ENCODE measurements at regions not wholly inside any gene's neighbourhood (a gene's known extent, or its start where the extent isn't known, plus 50 kb on each side); places are given as distances from the start of the nearest gene placed in this dataset.

DNA sequence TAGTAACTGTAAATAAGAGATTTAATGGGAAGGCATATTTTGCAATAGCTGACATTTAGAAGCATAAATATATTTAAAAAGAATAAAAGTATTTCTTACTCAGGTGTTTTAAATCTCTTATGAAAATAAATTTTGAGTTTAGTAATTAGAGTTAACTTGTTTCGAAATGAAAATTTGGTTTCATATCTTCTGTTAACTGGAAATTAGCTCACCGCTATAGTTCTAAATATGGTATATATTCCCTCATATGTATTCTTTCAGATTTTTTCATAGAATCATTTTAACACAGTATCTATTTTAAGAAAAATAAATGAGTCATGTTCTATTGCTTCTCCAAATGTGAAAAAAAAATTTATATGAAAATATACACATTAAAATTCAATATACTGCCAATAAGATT lies 434.1 kb downstream of the DTWD2 start:
- no peaks in the 10 kb centered on the region for H3K79me2 ChIP-seq (ENCODE audit: insufficient read depth, low read depth)
- no peak overlapping the region for H2AFZ ChIP-seq (ENCODE audit: low read depth)
- H3K4me3 ChIP-seq (IDR thresholded peaks at IDR 0.05; ENCODE audit: insufficient read depth, low read depth, low read length) = no peak overlapping the region
- H3K27ac ChIP-seq = no peak overlapping the region
- no peak overlapping the region for H3K4me2 ChIP-seq
- H3K27me3 ChIP-seq (ENCODE audit: insufficient read depth, low read depth) = no peaks in the 10 kb centered on the region
- no peaks in the 10 kb centered on the region for H3K36me3 ChIP-seq (ENCODE audit: insufficient read depth)
- no peaks in the 10 kb centered on the region for H4K20me1 ChIP-seq (ENCODE audit: insufficient read depth)
- TF ChIP-seq, protein P1, sequence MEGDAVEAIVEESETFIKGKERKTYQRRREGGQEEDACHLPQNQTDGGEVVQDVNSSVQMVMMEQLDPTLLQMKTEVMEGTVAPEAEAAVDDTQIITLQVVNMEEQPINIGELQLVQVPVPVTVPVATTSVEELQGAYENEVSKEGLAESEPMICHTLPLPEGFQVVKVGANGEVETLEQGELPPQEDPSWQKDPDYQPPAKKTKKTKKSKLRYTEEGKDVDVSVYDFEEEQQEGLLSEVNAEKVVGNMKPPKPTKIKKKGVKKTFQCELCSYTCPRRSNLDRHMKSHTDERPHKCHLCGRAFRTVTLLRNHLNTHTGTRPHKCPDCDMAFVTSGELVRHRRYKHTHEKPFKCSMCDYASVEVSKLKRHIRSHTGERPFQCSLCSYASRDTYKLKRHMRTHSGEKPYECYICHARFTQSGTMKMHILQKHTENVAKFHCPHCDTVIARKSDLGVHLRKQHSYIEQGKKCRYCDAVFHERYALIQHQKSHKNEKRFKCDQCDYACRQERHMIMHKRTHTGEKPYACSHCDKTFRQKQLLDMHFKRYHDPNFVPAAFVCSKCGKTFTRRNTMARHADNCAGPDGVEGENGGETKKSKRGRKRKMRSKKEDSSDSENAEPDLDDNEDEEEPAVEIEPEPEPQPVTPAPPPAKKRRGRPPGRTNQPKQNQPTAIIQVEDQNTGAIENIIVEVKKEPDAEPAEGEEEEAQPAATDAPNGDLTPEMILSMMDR (conservative IDR thresholded peaks at IDR 0.05; ENCODE audit: low read depth, low read length) = no peak
- no peaks in the 10 kb centered on the region for H3K4me1 ChIP-seq (ENCODE audit: low read depth, poor library complexity, severe bottlenecking)
- no peak overlapping the region for H3K9ac ChIP-seq

DNA sequence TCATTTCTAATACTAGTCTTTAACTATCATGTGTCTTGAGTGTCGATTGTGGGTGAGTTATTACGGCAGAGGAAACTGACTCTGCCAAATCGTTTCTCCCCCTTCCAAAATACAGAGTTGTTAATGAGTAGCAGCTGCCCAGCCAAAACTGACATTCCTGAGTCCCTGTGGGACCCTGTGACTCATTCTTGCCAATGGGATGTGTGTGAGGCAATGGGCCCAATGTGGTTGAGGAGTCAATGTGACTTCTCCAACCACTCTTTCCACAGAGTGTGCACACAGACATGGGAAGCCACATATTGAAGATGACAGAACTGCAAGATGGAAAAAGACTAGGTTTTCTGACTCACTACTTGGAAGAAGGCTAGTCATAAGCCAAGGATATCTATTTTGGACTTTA lies 434.7 kb downstream of the DTWD2 start:
- Histone ChIP-seq H3K79me2 (ENCODE audit: insufficient read depth, low read depth) (no peaks in the 10 kb centered on the region), H2AFZ (ENCODE audit: low read depth) (no peak overlapping the region), H3K27ac (no peak overlapping the region), H3K27me3 (ENCODE audit: insufficient read depth, low read depth) (no peaks in the 10 kb centered on the region), H3K9ac (no peak overlapping the region), H3K4me2 (no peak overlapping the region), H3K4me1 (ENCODE audit: low read depth, poor library complexity, severe bottlenecking) (no peaks in the 10 kb centered on the region), H3K36me3 (ENCODE audit: insufficient read depth) (no peaks in the 10 kb centered on the region), H4K20me1 (ENCODE audit: insufficient read depth) (no peaks in the 10 kb centered on the region), H3K4me3 (IDR thresholded peaks at IDR 0.05; ENCODE audit: insufficient read depth, low read depth, low read length) (no peak overlapping the region)
- TF ChIP-seq, protein P1 (conservative IDR thresholded peaks at IDR 0.05; ENCODE audit: low read depth, low read length) = no peak

DNA sequence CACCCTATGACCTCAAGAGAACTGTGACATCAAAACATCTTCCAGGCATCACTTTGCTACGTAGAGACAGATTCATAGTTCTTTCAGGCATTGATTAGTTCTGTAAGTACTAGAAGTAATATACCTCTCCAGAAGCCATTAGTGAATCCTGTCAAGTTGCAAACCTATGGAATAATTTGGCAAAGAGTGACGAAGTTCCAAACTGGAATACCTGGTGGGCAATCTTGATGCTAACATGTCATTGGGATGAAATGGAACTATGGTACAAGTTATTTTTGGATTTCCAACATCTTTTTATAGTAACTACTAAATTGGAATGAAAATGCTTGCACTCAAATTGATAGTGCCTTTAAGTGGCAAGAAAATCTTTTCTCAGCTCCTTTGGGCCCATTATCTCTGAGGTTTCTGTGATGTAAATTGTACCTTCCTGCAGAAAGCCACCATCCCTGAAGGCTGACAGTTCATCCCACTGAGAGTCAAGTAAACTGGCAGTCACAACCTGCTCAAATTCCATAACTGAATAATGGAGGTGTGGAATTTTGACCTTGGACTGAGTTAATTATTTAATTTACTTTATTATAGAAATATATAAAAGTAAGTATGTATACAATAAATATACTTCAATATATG lies 435.5 kb downstream of the DTWD2 start:
- Histone ChIP-seq H3K4me1 (ENCODE audit: low read depth, poor library complexity, severe bottlenecking) (no peaks in the 10 kb centered on the region), H3K79me2 (ENCODE audit: insufficient read depth, low read depth) (no peaks in the 10 kb centered on the region), H4K20me1 (ENCODE audit: insufficient read depth) (no peaks in the 10 kb centered on the region), H3K36me3 (ENCODE audit: insufficient read depth) (no peaks in the 10 kb centered on the region), H3K4me3 (IDR thresholded peaks at IDR 0.05; ENCODE audit: insufficient read depth, low read depth, low read length) (no peak overlapping the region), H2AFZ (ENCODE audit: low read depth) (no peak overlapping the region), H3K9ac (no peak overlapping the region), H3K27ac (no peak overlapping the region), H3K27me3 (ENCODE audit: insufficient read depth, low read depth) (no peaks in the 10 kb centered on the region), H3K4me2 (no peak overlapping the region)
- TF ChIP-seq, protein P1 (conservative IDR thresholded peaks at IDR 0.05; ENCODE audit: low read depth, low read length) = no peak

DNA sequence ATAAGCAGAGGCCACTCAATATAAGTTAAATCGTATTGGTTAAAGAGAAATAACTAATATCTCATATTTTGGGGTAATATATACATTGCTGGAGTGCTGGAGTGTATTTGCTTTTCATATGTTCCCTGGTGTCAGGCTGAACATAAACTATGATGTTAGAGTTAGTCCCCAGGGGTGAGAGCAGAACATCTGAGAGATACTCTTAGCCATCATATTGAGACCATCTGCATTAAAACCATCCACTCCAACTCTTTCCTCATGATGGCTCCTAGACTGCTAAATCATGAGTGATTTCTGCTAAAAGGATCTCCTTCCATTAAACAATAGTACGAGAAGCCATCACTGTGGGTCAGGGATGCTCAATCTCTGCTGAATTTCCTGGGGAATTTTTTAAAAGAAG lies 436.2 kb downstream of the DTWD2 start:
- Histone ChIP-seq H3K4me2 (no peak overlapping the region), H3K9ac (no peak overlapping the region), H3K27ac (no peak overlapping the region), H3K36me3 (ENCODE audit: insufficient read depth) (no peaks in the 10 kb centered on the region), H4K20me1 (ENCODE audit: insufficient read depth) (no peaks in the 10 kb centered on the region), H3K27me3 (ENCODE audit: insufficient read depth, low read depth) (no peaks in the 10 kb centered on the region), H3K4me1 (ENCODE audit: low read depth, poor library complexity, severe bottlenecking) (no peaks in the 10 kb centered on the region), H2AFZ (ENCODE audit: low read depth) (no peak overlapping the region), H3K4me3 (IDR thresholded peaks at IDR 0.05; ENCODE audit: insufficient read depth, low read depth, low read length) (no peak overlapping the region), H3K79me2 (ENCODE audit: insufficient read depth, low read depth) (no peaks in the 10 kb centered on the region)
- TF ChIP-seq, protein P1 (conservative IDR thresholded peaks at IDR 0.05; ENCODE audit: low read depth, low read length) = no peak

All from KMS-11 (cell line).